ENCODE measurements at regions not wholly inside any gene's neighbourhood (a gene's known extent, or its start where the extent isn't known, plus 50 kb on each side); places are given as distances from the start of the nearest gene placed in this dataset.

GRCh38 chr11:112770033-112770432 is 191.2 kb upstream of the NCAM1 start:
- ChIA-PET POLR2A (no interaction called here), CTCF (interaction anchor here (0.6 kb wide), 1 partner anchor 656 kb away, joined by 3 read pairs; no protein-coding TSS in a partner anchor)
- no peaks in the 10 kb centered on the region for H3K9me3 ChIP-seq (ENCODE audit: control insufficient read depth, insufficient read depth, low read length)
- H3K27me3 ChIP-seq (ENCODE audit: control insufficient read depth, insufficient read depth, low read length): no peaks in the 10 kb centered on the region
- no peak for DNase-seq (ENCODE audit: low read depth, low spot score)
- H3K4me3 ChIP-seq (ENCODE audit: low read depth, low read length): no peak overlapping the region
- H3K27ac ChIP-seq (ENCODE audit: low read depth, low read length): no peak overlapping the region
- TF ChIP-seq CTCF (IDR thresholded peaks at IDR 0.05; ENCODE audit: low read depth, low read length): no peak

- DNase-seq (ENCODE audit: low read depth, low spot score): no peak
- POLR2A ChIA-PET: no interaction called here
- TF ChIP-seq CTCF (IDR thresholded peaks at IDR 0.05; ENCODE audit: low read depth, low read length): no peak
Measured at GRCh38 chr11:112770487-112770886, 190.7 kb upstream of the NCAM1 start.

GRCh38 chr11:112771851-112772250 is 189.4 kb upstream of the NCAM1 start:
- CTCF ChIA-PET: interaction anchor here (0.6 kb wide), 1 partner anchor 123 kb away, joined by 4 read pairs; no protein-coding TSS in a partner anchor
- no peak for TF ChIP-seq CTCF (IDR thresholded peaks at IDR 0.05; ENCODE audit: low read depth, low read length)
- Histone ChIP-seq H3K9me3 (ENCODE audit: control insufficient read depth, insufficient read depth, low read length) (no peaks in the 10 kb centered on the region), H3K4me3 (ENCODE audit: low read depth, low read length) (no peak overlapping the region), H3K27ac (ENCODE audit: low read depth, low read length) (no peak overlapping the region), H3K27me3 (ENCODE audit: control insufficient read depth, insufficient read depth, low read length) (no peaks in the 10 kb centered on the region)
- POLR2A ChIA-PET: no interaction called here
- DNase-seq (ENCODE audit: low read depth, low spot score): no peak

More at GRCh38 chr11:112770487-112770886, 190.7 kb upstream of the NCAM1 start:
- Histone ChIP-seq H3K27ac (ENCODE audit: low read depth, low read length) (no peak overlapping the region), H3K4me3 (ENCODE audit: low read depth, low read length) (no peak overlapping the region), H3K9me3 (ENCODE audit: control insufficient read depth, insufficient read depth, low read length) (no peaks in the 10 kb centered on the region), H3K27me3 (ENCODE audit: control insufficient read depth, insufficient read depth, low read length) (no peaks in the 10 kb centered on the region)
- CTCF ChIA-PET: interaction anchor here (0.6 kb wide), 1 partner anchor 657 kb away, joined by 3 read pairs; no protein-coding TSS in a partner anchor

GRCh38 chr11:112773264-112773663 is 188.0 kb upstream of the NCAM1 start:
- H3K27ac ChIP-seq (ENCODE audit: low read depth, low read length): no peak overlapping the region
- no peaks in the 10 kb centered on the region for H3K27me3 ChIP-seq (ENCODE audit: control insufficient read depth, insufficient read depth, low read length)
- no peaks in the 10 kb centered on the region for H3K9me3 ChIP-seq (ENCODE audit: control insufficient read depth, insufficient read depth, low read length)
- H3K4me3 ChIP-seq (ENCODE audit: low read depth, low read length): no peak overlapping the region
- ChIA-PET POLR2A (no interaction called here), CTCF (no interaction called here)
- no peak for TF ChIP-seq CTCF (IDR thresholded peaks at IDR 0.05; ENCODE audit: low read depth, low read length)
- no peak for DNase-seq (ENCODE audit: low read depth, low spot score)

GRCh38 chr11:112776834-112777233 is 184.4 kb upstream of the NCAM1 start:
- no peaks in the 10 kb centered on the region for H3K27me3 ChIP-seq (ENCODE audit: control insufficient read depth, insufficient read depth, low read length)
- ChIA-PET POLR2A (no interaction called here), CTCF (interaction anchor here (1.1 kb wide), 1 partner anchor 189 kb away, joined by 3 read pairs; no protein-coding TSS in a partner anchor)
- no peak for TF ChIP-seq CTCF (IDR thresholded peaks at IDR 0.05; ENCODE audit: low read depth, low read length)
- H3K27ac ChIP-seq (ENCODE audit: low read depth, low read length): no peak overlapping the region
- no peak for DNase-seq (ENCODE audit: low read depth, low spot score)
- no peak overlapping the region for H3K4me3 ChIP-seq (ENCODE audit: low read depth, low read length)
- H3K9me3 ChIP-seq (ENCODE audit: control insufficient read depth, insufficient read depth, low read length): no peaks in the 10 kb centered on the region; the same call in 1 of the 2 replicates

All from AG04450 (cell line).